ENCODE measurements at regions not wholly inside any gene's neighbourhood (a gene's known extent, or its start where the extent isn't known, plus 50 kb on each side); places are given as distances from the start of the nearest gene placed in this dataset.

GRCh38 chr2:239882781-239883180, 142.4 kb downstream of the NDUFA10 start:
- WGBS: 86% methylated on average over 4 of the region's 4 CpGs
- no peaks in the 10 kb centered on the region for H3K27me3 ChIP-seq (ENCODE audit: insufficient read depth, low read length)

GRCh38 chr2:239882331-239882732, 142.8 kb downstream of the NDUFA10 start:
- no peak overlapping the region for H3K9ac ChIP-seq (ENCODE audit: low read depth, low read length)
- peaks cover 30% of the 10 kb centered on the region for H3K9me3 ChIP-seq (ENCODE audit: insufficient read depth, low read depth, low read length)
- no peak overlapping the region for H3K27ac ChIP-seq (ENCODE audit: low read depth, low read length)
- H3K27me3 ChIP-seq (ENCODE audit: insufficient read depth, low read length): no peaks in the 10 kb centered on the region
- no peak overlapping the region for H3K4me3 ChIP-seq (ENCODE audit: low read length)
- 31% methylated on average over 5 of the region's 5 CpGs for WGBS
- H3K4me1 ChIP-seq (ENCODE audit: insufficient read depth, low read length): no peaks in the 10 kb centered on the region
- no peaks in the 10 kb centered on the region for H3K36me3 ChIP-seq (ENCODE audit: insufficient read depth, low read length)

More at GRCh38 chr2:239882781-239883180, 142.4 kb downstream of the NDUFA10 start:
- no peaks in the 10 kb centered on the region for H3K36me3 ChIP-seq (ENCODE audit: insufficient read depth, low read length)
- H3K9me3 ChIP-seq (ENCODE audit: insufficient read depth, low read depth, low read length): peaks cover 30% of the 10 kb centered on the region
- H3K4me1 ChIP-seq (ENCODE audit: insufficient read depth, low read length): no peaks in the 10 kb centered on the region
- H3K9ac ChIP-seq (ENCODE audit: low read depth, low read length): no peak overlapping the region
- H3K27ac ChIP-seq (ENCODE audit: low read depth, low read length): no peak overlapping the region
- no peak overlapping the region for H3K4me3 ChIP-seq (ENCODE audit: low read length)

- Histone ChIP-seq H3K4me1 (ENCODE audit: insufficient read depth, low read length) (no peaks in the 10 kb centered on the region), H3K36me3 (ENCODE audit: insufficient read depth, low read length) (no peaks in the 10 kb centered on the region), H3K9ac (ENCODE audit: low read depth, low read length) (no peak overlapping the region), H3K27me3 (ENCODE audit: insufficient read depth, low read length) (no peaks in the 10 kb centered on the region), H3K27ac (ENCODE audit: low read depth, low read length) (no peak overlapping the region), H3K9me3 (ENCODE audit: insufficient read depth, low read depth, low read length) (peaks cover 29% of the 10 kb centered on the region), H3K4me3 (ENCODE audit: low read length) (no peak overlapping the region)
- WGBS: 92% methylated on average over 17 of the region's 17 CpGs
These were observed 143.4 kb downstream of the NDUFA10 start for GRCh38 chr2:239881561-239882320.

- Histone ChIP-seq H3K27me3 (ENCODE audit: insufficient read depth, low read length) (no peaks in the 10 kb centered on the region), H3K9ac (ENCODE audit: low read depth, low read length) (no peak overlapping the region), H3K27ac (ENCODE audit: low read depth, low read length) (no peak overlapping the region), H3K36me3 (ENCODE audit: insufficient read depth, low read length) (no peaks in the 10 kb centered on the region), H3K4me3 (ENCODE audit: low read length) (no peak overlapping the region), H3K4me1 (ENCODE audit: insufficient read depth, low read length) (no peaks in the 10 kb centered on the region), H3K9me3 (ENCODE audit: insufficient read depth, low read depth, low read length) (peaks cover 22% of the 10 kb centered on the region)
- WGBS: 95% methylated on average over 10 of the region's 10 CpGs
These were observed 144.1 kb downstream of the NDUFA10 start for GRCh38 chr2:239881031-239881471.

GRCh38 chr2:239880396-239880795, 144.7 kb downstream of the NDUFA10 start:
- H3K9ac ChIP-seq (ENCODE audit: low read depth, low read length): no peak overlapping the region
- H3K36me3 ChIP-seq (ENCODE audit: insufficient read depth, low read length): no peaks in the 10 kb centered on the region
- peaks cover 16% of the 10 kb centered on the region for H3K9me3 ChIP-seq (ENCODE audit: insufficient read depth, low read depth, low read length)
- H3K27me3 ChIP-seq (ENCODE audit: insufficient read depth, low read length): no peaks in the 10 kb centered on the region
- no peak overlapping the region for H3K27ac ChIP-seq (ENCODE audit: low read depth, low read length)
- no peak overlapping the region for H3K4me3 ChIP-seq (ENCODE audit: low read length)
- no peaks in the 10 kb centered on the region for H3K4me1 ChIP-seq (ENCODE audit: insufficient read depth, low read length)
- 95% methylated on average over 3 of the region's 3 CpGs for WGBS

- Histone ChIP-seq H3K9ac (ENCODE audit: low read depth, low read length) (no peak overlapping the region), H3K36me3 (ENCODE audit: insufficient read depth, low read length) (no peaks in the 10 kb centered on the region), H3K4me3 (ENCODE audit: low read length) (no peak overlapping the region), H3K9me3 (ENCODE audit: insufficient read depth, low read depth, low read length) (peaks cover 7% of the 10 kb centered on the region; the same call in 1 of the 2 replicates), H3K4me1 (ENCODE audit: insufficient read depth, low read length) (no peaks in the 10 kb centered on the region), H3K27me3 (ENCODE audit: insufficient read depth, low read length) (no peaks in the 10 kb centered on the region), H3K27ac (ENCODE audit: low read depth, low read length) (no peak overlapping the region)
- WGBS: 93% methylated on average over 11 of the region's 11 CpGs
These were observed 145.6 kb downstream of the NDUFA10 start for GRCh38 chr2:239879423-239880084.

GRCh38 chr2:239878686-239879085, 146.5 kb downstream of the NDUFA10 start:
- no peaks in the 10 kb centered on the region for H3K4me1 ChIP-seq (ENCODE audit: insufficient read depth, low read length)
- WGBS: 90% methylated on average over 5 of the region's 5 CpGs
- no peak overlapping the region for H3K4me3 ChIP-seq (ENCODE audit: low read length)
- no peaks in the 10 kb centered on the region for H3K36me3 ChIP-seq (ENCODE audit: insufficient read depth, low read length)
- no peak overlapping the region for H3K27ac ChIP-seq (ENCODE audit: low read depth, low read length)
- no peak overlapping the region for H3K9ac ChIP-seq (ENCODE audit: low read depth, low read length)
- H3K27me3 ChIP-seq (ENCODE audit: insufficient read depth, low read length): no peaks in the 10 kb centered on the region
- H3K9me3 ChIP-seq (ENCODE audit: insufficient read depth, low read depth, low read length): no peaks in the 10 kb centered on the region

GRCh38 chr2:239876948-239877289, 148.2 kb downstream of the NDUFA10 start:
- Histone ChIP-seq H3K4me1 (ENCODE audit: insufficient read depth, low read length) (no peaks in the 10 kb centered on the region), H3K27ac (ENCODE audit: low read depth, low read length) (no peak overlapping the region), H3K9me3 (ENCODE audit: insufficient read depth, low read depth, low read length) (no peaks in the 10 kb centered on the region), H3K4me3 (ENCODE audit: low read length) (no peak overlapping the region), H3K27me3 (ENCODE audit: insufficient read depth, low read length) (no peaks in the 10 kb centered on the region), H3K9ac (ENCODE audit: low read depth, low read length) (no peak overlapping the region), H3K36me3 (ENCODE audit: insufficient read depth, low read length) (no peaks in the 10 kb centered on the region)
- WGBS: 90% methylated on average over 5 of the region's 5 CpGs

GRCh38 chr2:239876271-239876947, 148.7 kb downstream of the NDUFA10 start:
- WGBS: 86% methylated on average over 15 of the region's 18 CpGs
- Histone ChIP-seq H3K9me3 (ENCODE audit: insufficient read depth, low read depth, low read length) (no peaks in the 10 kb centered on the region), H3K27ac (ENCODE audit: low read depth, low read length) (no peak overlapping the region), H3K4me3 (ENCODE audit: low read length) (no peak overlapping the region), H3K9ac (ENCODE audit: low read depth, low read length) (no peak overlapping the region), H3K27me3 (ENCODE audit: insufficient read depth, low read length) (no peaks in the 10 kb centered on the region), H3K4me1 (ENCODE audit: insufficient read depth, low read length) (no peaks in the 10 kb centered on the region), H3K36me3 (ENCODE audit: insufficient read depth, low read length) (no peaks in the 10 kb centered on the region)

GRCh38 chr2:239874636-239875356, 150.3 kb downstream of the NDUFA10 start:
- no peaks in the 10 kb centered on the region for H3K27me3 ChIP-seq (ENCODE audit: insufficient read depth, low read length)
- no peaks in the 10 kb centered on the region for H3K4me1 ChIP-seq (ENCODE audit: insufficient read depth, low read length)

More at GRCh38 chr2:239874636-239875356, 150.3 kb downstream of the NDUFA10 start:
- no peak overlapping the region for H3K4me3 ChIP-seq (ENCODE audit: low read length)
- H3K27ac ChIP-seq (ENCODE audit: low read depth, low read length): no peak overlapping the region
- H3K9ac ChIP-seq (ENCODE audit: low read depth, low read length): no peak overlapping the region
- H3K9me3 ChIP-seq (ENCODE audit: insufficient read depth, low read depth, low read length): no peaks in the 10 kb centered on the region
- no peaks in the 10 kb centered on the region for H3K36me3 ChIP-seq (ENCODE audit: insufficient read depth, low read length)
- WGBS: 92% methylated on average over 12 of the region's 12 CpGs

All from HUES64 (cell line).